Retinal pigment epithelial cell (primary cell): ENCODE measurements at regions not wholly inside any gene's neighbourhood (a gene's known extent, or its start where the extent isn't known, plus 50 kb on each side); places are given as distances from the start of the nearest gene placed in this dataset.
"Not testable (repeated sequence)": the region's sequence is repeated elsewhere in the genome, so short reads cannot be mapped to it uniquely, and the experiment has no call there.

Experiments used
- DNase-seq: peaks from one replicate; pipeline ENCODE4 v3.0.0-alpha.2; 2010; ENCODE audit warnings: low read depth
- H3K4me3 ChIP-seq: 2 replicates; pipeline ENCODE4 v1.5.1; 2011; ENCODE audit warnings: mild to moderate bottlenecking, low read length, control low read depth, moderate library complexity
- CTCF ChIP-seq: conservative IDR thresholded peaks from 2 replicates; pipeline ENCODE4 v1.5.1; 2011; ENCODE audit warnings: low read depth, low read length, control low read depth, inconsistent platforms

- DNase-seq = peak; percentile 58
- TF ChIP-seq CTCF = no peak
- H3K4me3 ChIP-seq = no peak overlapping the region
Observed at GRCh38 chr3:106963442-106963841, 413.8 kb upstream of the CCDC54 start.

- TF ChIP-seq CTCF = no peak
- DNase-seq = no peak
- no peak overlapping the region for H3K4me3 ChIP-seq
Observed at GRCh38 chr3:106965307-106965706, 411.9 kb upstream of the CCDC54 start.

- TF ChIP-seq CTCF = no peak
- H3K4me3 ChIP-seq = no peak overlapping the region
- no peak for DNase-seq
Observed at GRCh38 chr3:106969596-106969995, 407.6 kb upstream of the CCDC54 start.

- no peak for DNase-seq
- no peak for TF ChIP-seq CTCF
- H3K4me3 ChIP-seq = no peak overlapping the region
Observed at GRCh38 chr3:106981392-106981791, 395.8 kb upstream of the CCDC54 start.

GRCh38 chr3:106985721-106986120, 391.5 kb upstream of the CCDC54 start:
- TF ChIP-seq CTCF = no peak
- DNase-seq = no peak
- H3K4me3 ChIP-seq = no peak overlapping the region

- not testable (repeated sequence) for H3K4me3 ChIP-seq, DNase-seq
Observed at GRCh38 chr3:106998841-106999682, 378.2 kb upstream of the CCDC54 start.

- no peak for TF ChIP-seq CTCF
- peak; percentile 64 for DNase-seq
- H3K4me3 ChIP-seq = no peak overlapping the region
Observed at GRCh38 chr3:107001635-107002034, 375.6 kb upstream of the CCDC54 start.

- not testable (repeated sequence) for H3K4me3 ChIP-seq, DNase-seq
Observed at GRCh38 chr3:107005352-107005751, 371.9 kb upstream of the CCDC54 start.
